Keratinocyte (primary cell): ENCODE measurements at regions not wholly inside any gene's neighbourhood (a gene's known extent, or its start where the extent isn't known, plus 50 kb on each side); places are given as distances from the start of the nearest gene placed in this dataset.

Source experiments
- DNase-seq: peaks from one replicate; pipeline ENCODE4 v3.0.0-alpha.2; 2011; ENCODE audit warnings: low read depth, missing footprints, low spot score
- FAIRE-seq: peaks from 2 replicates; lab custom pipeline; 2011; peaks lifted over from hg19 to GRCh38; lab: Jason Lieb, UNC
- H2AFZ ChIP-seq: 2 replicates; pipeline ENCODE4 v1.6.0; 2012; ENCODE audit warnings: low read length, control low read depth, inconsistent platforms; ENCODE audit not compliant: control insufficient read depth
- H3K27ac ChIP-seq: 2 replicates; pipeline ENCODE4 v1.5.1; 2011; ENCODE audit warnings: low read length; ENCODE audit not compliant: control insufficient read depth, insufficient read depth
- H3K27me3 ChIP-seq: 3 replicates; pipeline ENCODE4 v1.6.0; 2011; ENCODE audit warnings: low read length; ENCODE audit not compliant: control insufficient read depth, insufficient read depth; ENCODE audit errors: extremely low read depth
- H3K36me3 ChIP-seq, 2 experiments: 2 replicates in 1 of 2; 3 replicates in 1 of 2; pipeline ENCODE4 v1.5.1; 2011; ENCODE audit warnings: low read length in 2 of 2, mild to moderate bottlenecking in 1 of 2; ENCODE audit not compliant: control insufficient read depth in 2 of 2, insufficient read depth in 2 of 2; ENCODE audit errors: extremely low read depth in 1 of 2
- H3K4me1 ChIP-seq: 3 replicates; pipeline ENCODE4 v1.5.1; 2011; ENCODE audit warnings: low read length; ENCODE audit not compliant: control insufficient read depth, insufficient read depth; ENCODE audit errors: extremely low read depth
- H3K4me2 ChIP-seq: 3 replicates; pipeline ENCODE4 v1.6.0; 2011; ENCODE audit warnings: low read depth, low read length; ENCODE audit not compliant: control insufficient read depth, insufficient read depth; ENCODE audit errors: extremely low read depth
- H3K4me3 ChIP-seq, 3 experiments: fragments of 200-600 bp in 1 of 3; sonication (generic) in 1 of 3; 2 replicates in 2 of 3; 3 replicates in 1 of 3; pipeline ENCODE4 v1.5.1; 2011 to 2016; ENCODE audit warnings: low read length in 3 of 3, mild to moderate bottlenecking in 3 of 3, control low read depth in 2 of 3, inconsistent platforms in 1 of 3, low read depth in 1 of 3, mixed read lengths in 1 of 3, mixed run types in 1 of 3, moderate library complexity in 1 of 3; ENCODE audit not compliant: control insufficient read depth in 2 of 3, insufficient read depth in 2 of 3; ENCODE audit errors: extremely low read depth in 1 of 3
- H3K79me2 ChIP-seq: 2 replicates; pipeline ENCODE4 v1.6.0; 2012; ENCODE audit warnings: low read length; ENCODE audit not compliant: control insufficient read depth, insufficient read depth
- H3K9ac ChIP-seq: 3 replicates; pipeline ENCODE4 v1.6.0; 2011; ENCODE audit warnings: low read length; ENCODE audit not compliant: control insufficient read depth, insufficient read depth; ENCODE audit errors: extremely low read depth
- H3K9me1 ChIP-seq: 3 replicates; pipeline ENCODE4 v1.6.0; 2011; ENCODE audit warnings: low read length; ENCODE audit not compliant: control insufficient read depth, insufficient read depth; ENCODE audit errors: extremely low read depth
- H3K9me3 ChIP-seq: 2 replicates; pipeline ENCODE4 v1.5.1; 2012; ENCODE audit warnings: low read depth, low read length; ENCODE audit not compliant: control insufficient read depth
- H4K20me1 ChIP-seq: 3 replicates; pipeline ENCODE4 v1.6.0; 2011; ENCODE audit warnings: low read length; ENCODE audit not compliant: control insufficient read depth, insufficient read depth; ENCODE audit errors: extremely low read depth
- CTCF ChIP-seq, 3 experiments: IDR thresholded peaks in 1 of 3; conservative IDR thresholded peaks in 1 of 3; optimal IDR thresholded peaks in 1 of 3; 2 replicates in 2 of 3; 3 replicates in 1 of 3; pipeline versions ENCODE3 to v1.5.1; 2011; ENCODE audit warnings: low read length in 3 of 3, mild to moderate bottlenecking in 3 of 3, moderate library complexity in 2 of 3, control low read depth in 1 of 3, inconsistent platforms in 1 of 3; ENCODE audit not compliant: insufficient read depth in 2 of 3; ENCODE audit errors: extremely low read depth in 1 of 3
- EZH2 ChIP-seq: IDR thresholded peaks from one replicate; pipeline ENCODE4 v1.6.1; 2012; ENCODE audit warnings: inconsistent platforms, mild to moderate bottlenecking, low read length, moderate library complexity
- dilution Hi-C: fragments of 300-500 bp; cut with MboI; formaldehyde crosslinking; loops from one replicate; pipeline ENCODE4 v1.7.0; 2020; ENCODE audit warnings: low sequenced_read_pairs; ENCODE audit not compliant: extremely low pct_ligation_motif_present

- Histone ChIP-seq H3K27me3 (peaks cover 48% of the 10 kb centered on the region), H4K20me1 (peaks cover 8% of the 10 kb centered on the region), H3K79me2 (no peaks in the 10 kb centered on the region), H3K9me1 (peaks cover 2% of the 10 kb centered on the region), H3K4me1 (peaks cover 46% of the 10 kb centered on the region), H3K36me3 (no peaks in the 10 kb centered on the region), H3K9ac (no peak overlapping the region), H3K9me3 (no peaks in the 10 kb centered on the region), H3K27ac (no peak overlapping the region), H3K4me2 (no peak overlapping the region), H3K4me3 (no peak overlapping the region), H2AFZ (no peak overlapping the region)
- no peak for FAIRE-seq
- no peak for TF ChIP-seq EZH2
- DNase-seq, result no peak
- dilution Hi-C loops, result no loop called here
Observed at GRCh38 chr15:70490838-70491155, 272.6 kb downstream of the UACA start.

GRCh38 chr15:70490148-70490837 is 273.1 kb downstream of the UACA start:
- dilution Hi-C loops, result no loop called here
- no peak overlapping the region for H3K4me3 ChIP-seq
- no peak overlapping the region for H3K27ac ChIP-seq
- no peak for TF ChIP-seq CTCF (optimal IDR thresholded peaks at IDR 0.05 in 1 of 3, IDR thresholded peaks at IDR 0.05 in 1 of 3, conservative IDR thresholded peaks at IDR 0.05 in 1 of 3; ENCODE audit: extremely low read depth in 1 of 3, insufficient read depth in 2 of 3, low read length in 3 of 3)
- no peak for TF ChIP-seq EZH2
- DNase-seq (no peak), FAIRE-seq (no peak)
- peaks cover 2% of the 10 kb centered on the region for H3K9me1 ChIP-seq
- peaks cover 48% of the 10 kb centered on the region for H3K27me3 ChIP-seq
- no peak overlapping the region for H3K4me2 ChIP-seq
- H3K79me2 ChIP-seq, result no peaks in the 10 kb centered on the region
- peaks cover 40% of the 10 kb centered on the region for H3K4me1 ChIP-seq
- H3K36me3 ChIP-seq, result no peaks in the 10 kb centered on the region
- H2AFZ ChIP-seq, result no peak overlapping the region
- H4K20me1 ChIP-seq, result peaks cover 8% of the 10 kb centered on the region
- no peaks in the 10 kb centered on the region for H3K9me3 ChIP-seq
- H3K9ac ChIP-seq, result no peak overlapping the region
